Neural cell (in vitro differentiated cells): ENCODE measurements at regions not wholly inside any gene's neighbourhood (a gene's known extent, or its start where the extent isn't known, plus 50 kb on each side); places are given as distances from the start of the nearest gene placed in this dataset.

ENCODE experiments used
- H2AFZ ChIP-seq: fragments of 200-600, 300-800 bp; sonication (generic), shearing (Covaris generic); 2 replicates; pipeline ENCODE4 v1.6.0; 2014; ENCODE audit warnings: low read depth, mild to moderate bottlenecking, antibody characterized with exemption, low read length, moderate library complexity
- H3F3A ChIP-seq: fragments of 200-600 bp; shearing (Covaris generic); 2 replicates; pipeline ENCODE4 v1.6.1; 2016; ENCODE audit warnings: mild to moderate bottlenecking, moderate library complexity, mixed read lengths, antibody characterized with exemption, low read length; ENCODE audit not compliant: insufficient read depth, poor library complexity, severe bottlenecking
- H3K27ac ChIP-seq: fragments of 200-600, 300-800 bp; sonication (generic), shearing (Covaris generic); 2 replicates; pipeline ENCODE4 v1.5.1; 2014; ENCODE audit warnings: mild to moderate bottlenecking, low read length, moderate library complexity
- H3K27me3 ChIP-seq: fragments of 300-800, 200-600 bp; sonication (generic), shearing (Covaris generic); 2 replicates; pipeline ENCODE4 v1.6.0; 2014; ENCODE audit warnings: mild to moderate bottlenecking, low read depth, low read length, moderate library complexity; ENCODE audit not compliant: insufficient read depth
- H3K36me3 ChIP-seq: fragments of 300-800, 200-600 bp; sonication (generic), shearing (Covaris generic); 2 replicates; pipeline ENCODE4 v1.5.1; 2014; ENCODE audit warnings: mild to moderate bottlenecking, antibody characterized with exemption, low read length, moderate library complexity; ENCODE audit not compliant: insufficient read depth
- H3K4me2 ChIP-seq: fragments of 300-800, 200-600 bp; sonication (generic), shearing (Covaris generic); 2 replicates; pipeline ENCODE4 v1.6.0; 2014; ENCODE audit warnings: mild to moderate bottlenecking, low read length
- H3K4me3 ChIP-seq: fragments of 300-800, 200-600 bp; sonication (generic), shearing (Covaris generic); 2 replicates; pipeline ENCODE4 v1.5.1; 2014; ENCODE audit warnings: mild to moderate bottlenecking, low read length, moderate library complexity
- H3K79me2 ChIP-seq: fragments of 200-600 bp; shearing (Covaris generic); replicated peaks from 2 replicates; pipeline ENCODE4 v1.6.0; 2014; ENCODE audit warnings: mild to moderate bottlenecking, low read length, moderate library complexity; ENCODE audit not compliant: insufficient read depth
- H3K9ac ChIP-seq: fragments of 300-800, 200-600 bp; sonication (generic), shearing (Covaris generic); 2 replicates; pipeline ENCODE4 v1.6.1; 2016; ENCODE audit warnings: mild to moderate bottlenecking, low read length, mixed read lengths
- H3K9me2 ChIP-seq: fragments of 200-600 bp; shearing (Covaris generic); 2 replicates; pipeline ENCODE4 v1.6.1; 2016; ENCODE audit warnings: mild to moderate bottlenecking, low read length, mixed read lengths; ENCODE audit not compliant: insufficient read depth
- H3K9me3 ChIP-seq: fragments of 200-600, 300-800 bp; sonication (generic), shearing (Covaris generic); 2 replicates; pipeline ENCODE4 v1.6.1; 2016; ENCODE audit warnings: mild to moderate bottlenecking, mixed run types, low read length, moderate library complexity, mixed read lengths
- H4K20me1 ChIP-seq: fragments of 200-600 bp; shearing (Covaris generic); 2 replicates; pipeline ENCODE4 v1.6.1; 2016; ENCODE audit warnings: mild to moderate bottlenecking, mixed run types; ENCODE audit not compliant: insufficient read depth
- EP300 ChIP-seq: fragments of 450-650 bp; conservative IDR thresholded peaks from 2 replicates; pipeline ENCODE4 v1.6.1; 2014; ENCODE audit warnings: antibody characterized with exemption, mild to moderate bottlenecking, moderate library complexity; ENCODE audit not compliant: poor library complexity, severe bottlenecking
- EZH2 ChIP-seq: fragments of 200-600, 300-800 bp; shearing (Covaris generic), sonication (generic); IDR thresholded peaks from 2 replicates; pipeline ENCODE4 v1.6.1; 2014; ENCODE audit warnings: antibody characterized with exemption, low read length, borderline replicate concordance, mild to moderate bottlenecking; ENCODE audit not compliant: insufficient read depth, poor library complexity, severe bottlenecking
- MXI1 ChIP-seq: fragments of 450-650 bp; conservative IDR thresholded peaks from 2 replicates; pipeline ENCODE4 v1.6.1; 2014; ENCODE audit warnings: antibody characterized with exemption, mild to moderate bottlenecking; ENCODE audit not compliant: poor library complexity, severe bottlenecking
- POLR2AphosphoS5 ChIP-seq: IDR thresholded peaks from 2 replicates; pipeline ENCODE4 v1.6.1; 2012
- RAD21 ChIP-seq: fragments of 450-650 bp; conservative IDR thresholded peaks from 2 replicates; pipeline ENCODE4 v1.6.1; 2014; ENCODE audit warnings: antibody characterized with exemption, mild to moderate bottlenecking, moderate library complexity
- SMC3 ChIP-seq: fragments of 450-650 bp; conservative IDR thresholded peaks from 2 replicates; pipeline ENCODE4 v1.6.1; 2014; ENCODE audit warnings: antibody characterized with exemption, mild to moderate bottlenecking, moderate library complexity; ENCODE audit not compliant: poor library complexity
- TAF1 ChIP-seq: IDR thresholded peaks from 2 replicates; pipeline ENCODE4 v1.6.1; 2012; ENCODE audit warnings: low read depth
- TF ChIP-seq, protein P1 (sequence below): fragments of 450-650 bp; IDR thresholded peaks from 2 replicates; pipeline ENCODE4 v1.5.1; 2014; ENCODE audit warnings: antibody characterized with exemption, mild to moderate bottlenecking, moderate library complexity; ENCODE audit not compliant: poor library complexity, severe bottlenecking
- TF ChIP-seq, protein P2 (sequence below): IDR thresholded peaks from 2 replicates; pipeline ENCODE4 v1.6.1; 2012; ENCODE audit warnings: borderline replicate concordance

DNA sequence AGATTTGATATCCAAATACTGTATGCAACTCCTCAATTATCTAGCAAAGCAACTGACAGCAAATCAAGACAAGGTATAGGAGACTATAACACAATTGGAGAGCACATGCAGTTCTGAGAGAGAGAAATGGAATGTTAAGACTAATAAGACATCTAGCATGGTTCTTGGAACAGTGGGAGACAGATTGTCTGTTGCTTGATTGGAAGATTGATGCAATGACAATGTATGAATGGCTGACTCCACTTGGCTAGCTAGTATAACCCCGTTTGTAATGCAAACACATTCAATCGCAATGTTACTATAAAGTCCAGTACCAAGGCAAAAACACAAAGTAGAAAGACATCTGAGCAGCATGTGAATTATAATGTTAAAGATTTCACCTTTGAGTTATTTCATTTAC, 179.3 kb downstream of the RPL10L start:
- Histone ChIP-seq H3K9ac (no peak overlapping the region), H3K27me3 (no peaks in the 10 kb centered on the region), H3K4me3 (no peak overlapping the region), H3K9me2 (no peaks in the 10 kb centered on the region), H3K9me3 (no peaks in the 10 kb centered on the region), H3K4me2 (no peak overlapping the region), H3K36me3 (no peaks in the 10 kb centered on the region), H4K20me1 (no peaks in the 10 kb centered on the region), H2AFZ (no peak overlapping the region), H3F3A (peaks cover 3% of the 10 kb centered on the region), H3K27ac (peak overlapping the region; percentile 17), H3K79me2 (no peaks in the 10 kb centered on the region)
- TF ChIP-seq EP300: peak; percentile 85
- peak; percentile 61 for TF ChIP-seq POLR2AphosphoS5
- no peak for TF ChIP-seq EZH2

DNA sequence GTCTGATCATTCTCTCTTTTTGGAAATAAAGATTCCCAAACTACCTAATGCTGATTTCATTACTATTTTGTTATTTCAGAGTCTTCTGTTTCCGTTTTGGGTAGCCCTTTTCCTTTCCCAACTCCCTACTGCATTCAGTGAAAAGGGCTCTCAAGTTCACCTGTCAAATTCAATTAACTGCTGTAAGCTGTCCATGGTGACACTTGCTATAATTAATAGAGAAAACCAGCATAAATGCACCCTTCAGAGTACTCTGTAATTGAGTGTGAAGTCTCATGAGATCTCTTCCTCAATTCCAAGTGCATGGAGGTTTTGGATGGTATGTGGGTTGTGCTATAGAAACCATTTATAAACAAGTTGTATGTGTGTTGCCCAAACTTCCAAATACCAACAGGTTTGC, 187.2 kb downstream of the RPL10L start:
- no peaks in the 10 kb centered on the region for H3K27me3 ChIP-seq
- no peak overlapping the region for H3K4me2 ChIP-seq
- TF ChIP-seq, protein P1, sequence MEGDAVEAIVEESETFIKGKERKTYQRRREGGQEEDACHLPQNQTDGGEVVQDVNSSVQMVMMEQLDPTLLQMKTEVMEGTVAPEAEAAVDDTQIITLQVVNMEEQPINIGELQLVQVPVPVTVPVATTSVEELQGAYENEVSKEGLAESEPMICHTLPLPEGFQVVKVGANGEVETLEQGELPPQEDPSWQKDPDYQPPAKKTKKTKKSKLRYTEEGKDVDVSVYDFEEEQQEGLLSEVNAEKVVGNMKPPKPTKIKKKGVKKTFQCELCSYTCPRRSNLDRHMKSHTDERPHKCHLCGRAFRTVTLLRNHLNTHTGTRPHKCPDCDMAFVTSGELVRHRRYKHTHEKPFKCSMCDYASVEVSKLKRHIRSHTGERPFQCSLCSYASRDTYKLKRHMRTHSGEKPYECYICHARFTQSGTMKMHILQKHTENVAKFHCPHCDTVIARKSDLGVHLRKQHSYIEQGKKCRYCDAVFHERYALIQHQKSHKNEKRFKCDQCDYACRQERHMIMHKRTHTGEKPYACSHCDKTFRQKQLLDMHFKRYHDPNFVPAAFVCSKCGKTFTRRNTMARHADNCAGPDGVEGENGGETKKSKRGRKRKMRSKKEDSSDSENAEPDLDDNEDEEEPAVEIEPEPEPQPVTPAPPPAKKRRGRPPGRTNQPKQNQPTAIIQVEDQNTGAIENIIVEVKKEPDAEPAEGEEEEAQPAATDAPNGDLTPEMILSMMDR: no peak
- TF ChIP-seq MXI1 (no peak), EP300 (no peak), TAF1 (no peak), SMC3 (no peak), RAD21 (no peak), POLR2AphosphoS5 (no peak)
- TF ChIP-seq, protein P2, sequence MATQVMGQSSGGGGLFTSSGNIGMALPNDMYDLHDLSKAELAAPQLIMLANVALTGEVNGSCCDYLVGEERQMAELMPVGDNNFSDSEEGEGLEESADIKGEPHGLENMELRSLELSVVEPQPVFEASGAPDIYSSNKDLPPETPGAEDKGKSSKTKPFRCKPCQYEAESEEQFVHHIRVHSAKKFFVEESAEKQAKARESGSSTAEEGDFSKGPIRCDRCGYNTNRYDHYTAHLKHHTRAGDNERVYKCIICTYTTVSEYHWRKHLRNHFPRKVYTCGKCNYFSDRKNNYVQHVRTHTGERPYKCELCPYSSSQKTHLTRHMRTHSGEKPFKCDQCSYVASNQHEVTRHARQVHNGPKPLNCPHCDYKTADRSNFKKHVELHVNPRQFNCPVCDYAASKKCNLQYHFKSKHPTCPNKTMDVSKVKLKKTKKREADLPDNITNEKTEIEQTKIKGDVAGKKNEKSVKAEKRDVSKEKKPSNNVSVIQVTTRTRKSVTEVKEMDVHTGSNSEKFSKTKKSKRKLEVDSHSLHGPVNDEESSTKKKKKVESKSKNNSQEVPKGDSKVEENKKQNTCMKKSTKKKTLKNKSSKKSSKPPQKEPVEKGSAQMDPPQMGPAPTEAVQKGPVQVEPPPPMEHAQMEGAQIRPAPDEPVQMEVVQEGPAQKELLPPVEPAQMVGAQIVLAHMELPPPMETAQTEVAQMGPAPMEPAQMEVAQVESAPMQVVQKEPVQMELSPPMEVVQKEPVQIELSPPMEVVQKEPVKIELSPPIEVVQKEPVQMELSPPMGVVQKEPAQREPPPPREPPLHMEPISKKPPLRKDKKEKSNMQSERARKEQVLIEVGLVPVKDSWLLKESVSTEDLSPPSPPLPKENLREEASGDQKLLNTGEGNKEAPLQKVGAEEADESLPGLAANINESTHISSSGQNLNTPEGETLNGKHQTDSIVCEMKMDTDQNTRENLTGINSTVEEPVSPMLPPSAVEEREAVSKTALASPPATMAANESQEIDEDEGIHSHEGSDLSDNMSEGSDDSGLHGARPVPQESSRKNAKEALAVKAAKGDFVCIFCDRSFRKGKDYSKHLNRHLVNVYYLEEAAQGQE: no peak
- H3K9ac ChIP-seq: no peak overlapping the region
- no peaks in the 10 kb centered on the region for H4K20me1 ChIP-seq
- no peak overlapping the region for H2AFZ ChIP-seq
- no peaks in the 10 kb centered on the region for H3F3A ChIP-seq
- no peaks in the 10 kb centered on the region for H3K36me3 ChIP-seq
- H3K79me2 ChIP-seq: no peaks in the 10 kb centered on the region
- H3K27ac ChIP-seq: no peak overlapping the region
- no peaks in the 10 kb centered on the region for H3K9me3 ChIP-seq
- H3K9me2 ChIP-seq: no peaks in the 10 kb centered on the region
- no peak overlapping the region for H3K4me3 ChIP-seq

DNA sequence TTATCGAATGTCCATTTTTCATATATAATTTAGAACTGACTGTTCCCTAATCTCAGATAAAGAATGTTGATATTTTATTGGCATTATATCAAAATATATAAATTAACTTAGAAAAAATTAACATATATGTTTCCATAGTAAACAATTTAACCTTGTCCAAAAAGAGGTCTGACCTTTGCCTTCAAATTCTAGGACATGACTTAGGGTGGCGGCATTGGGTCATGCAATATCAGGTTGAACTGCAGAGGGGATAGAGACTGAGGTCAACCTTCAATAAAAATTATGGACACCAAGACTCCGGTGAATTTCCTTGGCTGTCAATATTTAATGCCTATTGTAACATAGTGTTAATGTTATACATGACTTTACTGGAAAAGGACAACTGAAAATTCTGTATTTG, 199.8 kb downstream of the RPL10L start:
- Histone ChIP-seq H3K9me3 (no peaks in the 10 kb centered on the region), H3K79me2 (no peaks in the 10 kb centered on the region), H3K27me3 (no peaks in the 10 kb centered on the region), H3K36me3 (no peaks in the 10 kb centered on the region), H3K9ac (no peak overlapping the region), H3F3A (no peaks in the 10 kb centered on the region), H3K9me2 (no peaks in the 10 kb centered on the region), H2AFZ (no peak overlapping the region), H4K20me1 (no peaks in the 10 kb centered on the region), H3K4me3 (no peak overlapping the region), H3K4me2 (no peak overlapping the region), H3K27ac (no peak overlapping the region)
- TF ChIP-seq POLR2AphosphoS5 (no peak), SMC3 (no peak), EP300 (no peak)
- TF ChIP-seq, protein P1: no peak
- TF ChIP-seq, protein P2: no peak
